Kidney epithelial cell (primary cell): ENCODE measurements at regions not wholly inside any gene's neighbourhood (a gene's known extent, or its start where the extent isn't known, plus 50 kb on each side); places are given as distances from the start of the nearest gene placed in this dataset.

Experiments
- DNase-seq: peaks from one replicate; pipeline ENCODE4 v3.0.0-alpha.2; 2010; ENCODE audit warnings: low read depth
- H3K27me3 ChIP-seq: 2 replicates; pipeline ENCODE4 v1.6.0; 2011; ENCODE audit warnings: low read length; ENCODE audit not compliant: control insufficient read depth, insufficient read depth
- H3K36me3 ChIP-seq: 2 replicates; pipeline ENCODE4 v1.5.1; 2011; ENCODE audit warnings: low read length; ENCODE audit not compliant: control insufficient read depth, insufficient read depth
- H3K4me3 ChIP-seq: 2 replicates; pipeline ENCODE4 v1.5.1; 2011; ENCODE audit warnings: low read depth, mild to moderate bottlenecking, control low read depth, low read length
- CTCF ChIP-seq: IDR thresholded peaks from 2 replicates; pipeline ENCODE4 v1.5.1; 2011; ENCODE audit warnings: mild to moderate bottlenecking, moderate library complexity, low read length, control low read depth, inconsistent platforms; ENCODE audit not compliant: insufficient read depth, poor library complexity, severe bottlenecking

- H3K27me3 ChIP-seq: no peaks in the 10 kb centered on the region
- H3K36me3 ChIP-seq: no peaks in the 10 kb centered on the region
- no peak overlapping the region for H3K4me3 ChIP-seq
- DNase-seq: no peak
- TF ChIP-seq CTCF: no peak
These were observed 502.3 kb downstream of the TXNL1 start for GRCh38 chr18:56136105-56136504.

GRCh38 chr18:56130481-56130880 lies 507.9 kb downstream of the TXNL1 start:
- TF ChIP-seq CTCF: no peak
- no peak for DNase-seq
- no peaks in the 10 kb centered on the region for H3K27me3 ChIP-seq
- no peak overlapping the region for H3K4me3 ChIP-seq
- H3K36me3 ChIP-seq: no peaks in the 10 kb centered on the region

GRCh38 chr18:56128153-56128791 lies 510.1 kb downstream of the TXNL1 start:
- DNase-seq: no peak
- H3K4me3 ChIP-seq: no peak overlapping the region
- no peaks in the 10 kb centered on the region for H3K27me3 ChIP-seq
- no peaks in the 10 kb centered on the region for H3K36me3 ChIP-seq
- TF ChIP-seq CTCF: no peak

GRCh38 chr18:56127322-56128099 lies 510.9 kb downstream of the TXNL1 start:
- Histone ChIP-seq H3K4me3 (no peak overlapping the region), H3K27me3 (no peaks in the 10 kb centered on the region), H3K36me3 (no peaks in the 10 kb centered on the region)
- no peak for TF ChIP-seq CTCF
- DNase-seq: no peak

- Histone ChIP-seq H3K27me3 (no peaks in the 10 kb centered on the region), H3K4me3 (no peak overlapping the region), H3K36me3 (no peaks in the 10 kb centered on the region)
- DNase-seq: no peak
- no peak for TF ChIP-seq CTCF
These were observed 514.2 kb downstream of the TXNL1 start for GRCh38 chr18:56124186-56124585.
